NCI-H1105 (cell line): ENCODE measurements at regions not wholly inside any gene's neighbourhood (a gene's known extent, or its start where the extent isn't known, plus 50 kb on each side); places are given as distances from the start of the nearest gene placed in this dataset.

Experiments
- DNase-seq: peaks from one replicate; lab custom pipeline; 2025; lab: John Stamatoyannopoulos, UW

GRCh38 chr12:67147030-67147429 lies 122.1 kb upstream of the CAND1 start:
- DNase-seq = no peak

- no peak for DNase-seq
These were observed 121.7 kb upstream of the CAND1 start for GRCh38 chr12:67147447-67147846.

- no peak for DNase-seq
These were observed 120.9 kb upstream of the CAND1 start for GRCh38 chr12:67148265-67148664.

GRCh38 chr12:67151886-67152285 lies 117.3 kb upstream of the CAND1 start:
- no peak for DNase-seq

- DNase-seq = no peak
These were observed 116.7 kb upstream of the CAND1 start for GRCh38 chr12:67152451-67152850.

GRCh38 chr12:67154901-67155300 lies 114.3 kb upstream of the CAND1 start:
- DNase-seq = no peak

GRCh38 chr12:67155863-67156262 lies 113.3 kb upstream of the CAND1 start:
- DNase-seq = no peak

- no peak for DNase-seq
These were observed 107.7 kb upstream of the CAND1 start for GRCh38 chr12:67161322-67161918.

- no peak for DNase-seq
These were observed 95.9 kb upstream of the CAND1 start for GRCh38 chr12:67173258-67173657.

GRCh38 chr12:67182551-67182950 lies 86.6 kb upstream of the CAND1 start:
- no peak for DNase-seq

- no peak for DNase-seq
These were observed 75.5 kb upstream of the CAND1 start for GRCh38 chr12:67193704-67194103.

GRCh38 chr12:67200386-67200785 lies 68.8 kb upstream of the CAND1 start:
- no peak for DNase-seq

GRCh38 chr12:67202011-67202677 lies 67.0 kb upstream of the CAND1 start:
- no peak for DNase-seq

GRCh38 chr12:67202678-67203012 lies 66.5 kb upstream of the CAND1 start:
- DNase-seq = no peak

GRCh38 chr12:67208281-67209067 lies 60.7 kb upstream of the CAND1 start:
- no peak for DNase-seq

- no peak for DNase-seq
These were observed 58.1 kb upstream of the CAND1 start for GRCh38 chr12:67211029-67211428.

- DNase-seq = no peak
These were observed 57.7 kb upstream of the CAND1 start for GRCh38 chr12:67211494-67211893.

GRCh38 chr12:67217647-67218046 lies 51.5 kb upstream of the CAND1 start:
- no peak for DNase-seq
